GM12865 (cell line): ENCODE measurements at regions not wholly inside any gene's neighbourhood (a gene's known extent, or its start where the extent isn't known, plus 50 kb on each side); places are given as distances from the start of the nearest gene placed in this dataset.

ENCODE experiments used
- DNase-seq: peaks from one replicate; pipeline ENCODE4 v3.0.0; 2010; ENCODE audit warnings: low read depth
- H3K4me3 ChIP-seq: 2 replicates; pipeline ENCODE4 v1.5.1; 2011; ENCODE audit warnings: mild to moderate bottlenecking, low read depth, low read length, control low read depth
- TF ChIP-seq, protein P1 (sequence below): IDR thresholded peaks from 2 replicates; pipeline ENCODE4 v1.5.1; 2011; ENCODE audit warnings: low read length, control low read depth, low read depth, inconsistent platforms; ENCODE audit not compliant: insufficient read depth; ENCODE audit errors: missing control alignments

DNA sequence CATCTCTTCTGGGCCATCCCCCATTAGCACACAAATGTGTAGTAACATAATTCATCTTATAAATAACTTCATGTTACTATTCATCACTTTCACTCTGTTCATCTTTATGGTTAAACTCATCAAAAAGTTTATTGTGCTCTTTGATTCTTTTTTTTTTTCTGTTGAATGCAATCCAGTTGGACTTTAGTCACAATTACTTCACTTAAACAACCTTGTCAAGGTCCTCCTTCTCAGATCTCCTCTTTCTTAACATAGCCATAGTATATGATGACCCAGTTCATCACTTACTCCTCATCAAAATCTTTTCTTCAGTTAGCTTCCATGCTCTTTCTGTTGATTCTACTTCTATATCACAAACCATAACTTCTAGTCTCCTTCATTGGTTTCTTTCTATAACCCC is 80.2 kb upstream of the ZC3H15 start:
- H3K4me3 ChIP-seq = no peak overlapping the region
- no peak for DNase-seq
- TF ChIP-seq, protein P1, sequence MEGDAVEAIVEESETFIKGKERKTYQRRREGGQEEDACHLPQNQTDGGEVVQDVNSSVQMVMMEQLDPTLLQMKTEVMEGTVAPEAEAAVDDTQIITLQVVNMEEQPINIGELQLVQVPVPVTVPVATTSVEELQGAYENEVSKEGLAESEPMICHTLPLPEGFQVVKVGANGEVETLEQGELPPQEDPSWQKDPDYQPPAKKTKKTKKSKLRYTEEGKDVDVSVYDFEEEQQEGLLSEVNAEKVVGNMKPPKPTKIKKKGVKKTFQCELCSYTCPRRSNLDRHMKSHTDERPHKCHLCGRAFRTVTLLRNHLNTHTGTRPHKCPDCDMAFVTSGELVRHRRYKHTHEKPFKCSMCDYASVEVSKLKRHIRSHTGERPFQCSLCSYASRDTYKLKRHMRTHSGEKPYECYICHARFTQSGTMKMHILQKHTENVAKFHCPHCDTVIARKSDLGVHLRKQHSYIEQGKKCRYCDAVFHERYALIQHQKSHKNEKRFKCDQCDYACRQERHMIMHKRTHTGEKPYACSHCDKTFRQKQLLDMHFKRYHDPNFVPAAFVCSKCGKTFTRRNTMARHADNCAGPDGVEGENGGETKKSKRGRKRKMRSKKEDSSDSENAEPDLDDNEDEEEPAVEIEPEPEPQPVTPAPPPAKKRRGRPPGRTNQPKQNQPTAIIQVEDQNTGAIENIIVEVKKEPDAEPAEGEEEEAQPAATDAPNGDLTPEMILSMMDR = no peak

DNA sequence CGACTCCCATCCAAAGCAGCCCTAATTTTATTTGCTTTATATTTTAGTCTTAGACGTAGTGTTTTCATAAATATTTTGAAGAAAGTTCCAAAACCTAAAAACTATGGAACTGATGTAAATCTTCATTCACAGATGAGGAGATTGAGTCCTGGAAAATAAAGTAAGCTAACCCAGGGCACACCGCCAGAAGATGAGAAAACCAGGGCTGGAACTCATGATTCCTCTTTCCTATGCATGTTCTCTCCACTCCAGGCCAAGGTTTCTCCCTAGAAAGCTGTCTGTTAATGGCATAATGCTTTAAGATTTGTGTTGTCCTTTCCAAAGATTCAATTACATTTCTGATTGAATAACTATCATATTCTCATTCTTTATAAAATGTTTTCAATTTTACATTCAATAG is 78.4 kb upstream of the ZC3H15 start:
- TF ChIP-seq, protein P1 = no peak
- DNase-seq = no peak

DNA sequence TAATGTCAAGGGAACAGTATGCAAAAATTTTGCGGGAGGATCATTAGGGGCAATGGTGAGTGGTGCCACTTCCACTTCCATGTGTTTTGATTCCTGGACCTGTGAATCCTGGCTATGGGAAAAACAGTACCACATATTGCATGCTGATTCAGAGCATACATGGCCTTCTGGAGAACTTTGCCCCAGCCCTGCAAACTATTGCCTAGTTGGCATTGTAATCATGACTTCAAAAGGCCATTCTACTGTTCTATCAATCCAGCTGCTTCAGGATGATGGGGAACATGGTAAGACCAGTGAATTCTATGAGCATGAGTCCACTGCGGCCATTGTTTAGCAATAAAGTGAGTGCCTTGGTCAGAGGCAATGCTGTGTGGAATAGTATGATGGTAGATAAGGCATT is 75.3 kb upstream of the ZC3H15 start:
- TF ChIP-seq, protein P1 = no peak
- DNase-seq = no peak

More for the DNA sequence above, 78.4 kb upstream of the ZC3H15 start:
- no peak overlapping the region for H3K4me3 ChIP-seq

DNA sequence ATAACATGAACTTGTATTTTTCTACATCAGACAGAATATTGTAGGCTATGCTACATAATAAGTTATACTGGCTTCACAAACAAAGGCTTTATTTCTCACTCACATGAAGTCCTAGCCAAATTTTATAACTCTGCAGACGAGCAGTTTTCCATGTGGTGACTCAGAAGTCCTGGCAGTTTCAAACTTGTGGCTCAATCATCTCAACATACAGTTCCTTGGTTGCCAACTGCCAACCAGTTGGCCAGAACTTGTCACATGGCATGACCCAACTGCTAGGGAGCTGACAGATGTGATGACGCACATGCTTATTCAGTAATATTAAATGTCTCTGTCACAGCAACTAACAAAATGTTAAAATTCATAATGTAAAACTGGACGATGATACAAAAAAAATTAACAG is 63.8 kb upstream of the ZC3H15 start:
- no peak overlapping the region for H3K4me3 ChIP-seq
- no peak for DNase-seq
- TF ChIP-seq, protein P1 = no peak

More for the DNA sequence above, 75.3 kb upstream of the ZC3H15 start:
- H3K4me3 ChIP-seq = no peak overlapping the region

DNA sequence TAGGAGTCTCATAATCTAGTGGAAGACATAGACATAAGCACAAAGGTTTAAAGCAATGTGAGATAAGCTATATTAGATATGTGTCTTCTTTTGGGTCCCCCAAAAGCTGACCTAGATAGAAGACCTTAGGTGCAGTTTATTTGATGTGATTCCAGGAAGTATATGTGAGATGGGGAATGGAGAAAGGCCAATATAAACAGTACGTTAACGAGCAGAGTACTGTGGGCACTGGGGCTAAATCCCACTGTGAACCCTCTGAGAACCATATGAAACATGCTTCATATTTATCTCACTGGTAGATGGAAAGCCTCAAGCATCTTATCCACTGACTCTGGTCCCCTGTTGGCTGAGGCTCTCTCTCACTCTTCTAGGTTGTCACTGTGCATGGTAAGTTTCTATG is 62.6 kb upstream of the ZC3H15 start:
- H3K4me3 ChIP-seq = no peak overlapping the region
- TF ChIP-seq, protein P1 = no peak
- no peak for DNase-seq

DNA sequence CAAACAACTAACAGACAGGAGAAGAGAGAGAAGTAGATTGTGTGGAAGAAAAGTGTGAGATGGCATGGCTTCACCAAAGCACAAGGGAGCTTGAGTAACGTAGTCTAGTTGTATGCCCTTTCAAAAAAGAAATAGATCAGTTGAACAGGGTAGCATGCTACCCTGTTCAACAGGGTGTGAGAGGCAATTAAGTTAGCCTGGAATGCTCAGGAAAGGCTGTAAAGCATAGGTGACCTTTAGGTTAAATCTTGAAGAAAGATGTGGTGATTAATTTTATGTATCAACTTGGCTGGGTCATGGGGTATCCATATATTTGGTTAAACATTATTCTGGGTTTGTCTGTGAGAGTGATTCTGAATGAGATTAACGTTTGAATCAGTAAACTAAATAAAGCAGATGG is 61.8 kb upstream of the ZC3H15 start:
- no peak for DNase-seq
- no peak overlapping the region for H3K4me3 ChIP-seq
- TF ChIP-seq, protein P1 = no peak

DNA sequence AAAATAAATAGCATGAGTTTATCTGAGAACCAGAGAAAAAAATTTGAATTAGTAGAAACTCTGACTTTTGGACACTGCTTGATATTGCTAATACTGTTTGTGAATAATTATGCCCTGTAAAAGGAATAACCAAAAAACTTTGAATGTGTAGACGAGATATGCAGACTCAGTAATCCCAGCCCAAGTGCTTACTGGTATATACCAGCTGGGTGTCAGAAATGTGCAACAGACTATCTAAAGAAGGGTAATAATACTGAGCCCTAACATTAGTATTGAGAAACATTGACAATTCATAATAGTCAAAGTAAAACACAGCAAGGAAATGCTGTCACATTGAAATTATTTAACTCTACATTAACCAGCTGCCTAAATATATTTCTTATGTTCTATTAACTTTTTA is 60.5 kb upstream of the ZC3H15 start:
- TF ChIP-seq, protein P1 = no peak
- H3K4me3 ChIP-seq = no peak overlapping the region
- no peak for DNase-seq
